Effector memory CD8-positive, alpha-beta T cell (primary cell): ENCODE measurements at regions not wholly inside any gene's neighbourhood (a gene's known extent, or its start where the extent isn't known, plus 50 kb on each side); places are given as distances from the start of the nearest gene placed in this dataset.

Source experiments
- ATAC-seq: fragments of 150-1000 bp; cut with Tn5 transposase; replicated peaks from 2 replicates; pipeline ENCODE4 v1.10.0; 2021; ENCODE audit warnings: mild to moderate bottlenecking, moderate library complexity
- DNase-seq, 3 experiments: peaks; one replicate each; pipeline ENCODE4 v3.0.0; 2021
- H3K27ac Mint-ChIP-seq, 2 donors: one replicate each; pipeline ENCODE4 v1.8.0; 2022; ENCODE audit warnings: mild to moderate bottlenecking in 2 of 2, mixed read lengths in 2 of 2, moderate library complexity in 2 of 2
- H3K27me3 Mint-ChIP-seq, 2 donors: one replicate each; pipeline ENCODE4 v1.8.0; 2022; ENCODE audit warnings: mixed read lengths in 2 of 2
- H3K36me3 Mint-ChIP-seq: one replicate; pipeline ENCODE4 v1.8.0; 2022; ENCODE audit warnings: mild to moderate bottlenecking, moderate library complexity, mixed read lengths; ENCODE audit not compliant: insufficient read depth
- H3K4me1 Mint-ChIP-seq, 2 donors: one replicate each; pipeline ENCODE4 v1.8.0; 2022; ENCODE audit warnings: low read depth in 2 of 2, mixed read lengths in 2 of 2
- H3K4me3 Mint-ChIP-seq, 2 donors: one replicate each; pipeline ENCODE4 v1.8.0; 2022; ENCODE audit warnings: mild to moderate bottlenecking in 2 of 2, mixed read lengths in 2 of 2, moderate library complexity in 2 of 2
- H3K9me3 Mint-ChIP-seq, 2 donors: one replicate each; pipeline ENCODE4 v1.8.0; 2022; ENCODE audit warnings: mixed read lengths in 2 of 2

DNA sequence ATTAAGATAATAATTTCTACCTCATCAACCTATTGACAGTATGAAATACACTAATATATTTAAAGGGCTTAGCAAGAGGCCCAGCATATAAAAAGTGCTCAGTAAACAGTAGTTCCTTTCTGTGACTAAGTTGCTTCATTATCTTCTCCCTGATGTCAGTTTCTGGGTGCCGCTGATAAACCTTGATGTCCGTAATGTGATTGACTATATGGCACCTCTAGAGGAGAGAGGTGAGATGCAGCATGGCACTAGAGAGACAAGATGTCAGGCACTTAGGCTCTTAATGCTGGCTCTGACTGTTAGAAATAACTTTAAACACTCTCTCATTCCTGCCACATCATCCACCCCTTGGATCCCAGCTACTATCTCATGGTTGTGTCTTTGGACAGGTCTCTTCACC lies 455.9 kb upstream of the KLF4 start:
- peaks cover 10 to 28% of the 10 kb centered on the region in 2 donors for H3K9me3 Mint-ChIP-seq
- H3K4me1 Mint-ChIP-seq, result no peaks in the 10 kb centered on the region
- ATAC-seq, result no peak
- no peak overlapping the region for H3K27ac Mint-ChIP-seq
- no peaks in the 10 kb centered on the region for H3K27me3 Mint-ChIP-seq
- DNase-seq, result no peak
- H3K36me3 Mint-ChIP-seq, result no peaks in the 10 kb centered on the region
- no peak overlapping the region for H3K4me3 Mint-ChIP-seq

DNA sequence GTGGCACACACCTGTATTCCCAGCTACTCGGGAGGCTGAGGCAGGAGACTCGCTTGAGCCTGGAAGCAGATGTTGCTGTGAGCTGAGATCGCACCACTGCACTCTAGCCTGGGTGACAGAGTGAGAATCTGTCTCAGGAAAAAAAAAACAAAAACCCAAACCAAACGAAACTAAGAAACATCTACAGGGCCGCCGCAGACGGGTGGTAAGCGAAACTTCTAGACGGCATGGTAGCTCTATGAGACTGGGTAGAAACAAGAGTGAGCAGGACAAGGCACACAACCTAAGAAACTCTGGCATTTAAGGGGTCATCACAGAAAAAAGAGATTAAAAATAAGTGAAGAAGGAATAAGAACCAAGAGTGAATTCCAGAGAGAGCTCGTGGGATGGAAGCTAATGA lies 454.8 kb upstream of the KLF4 start:
- DNase-seq (no peak), ATAC-seq (no peak)
- Mint-ChIP-seq H3K4me3 (no peak overlapping the region), H3K4me1 (no peaks in the 10 kb centered on the region), H3K27me3 (no peaks in the 10 kb centered on the region), H3K27ac (no peak overlapping the region), H3K9me3 (peaks cover 13 to 36% of the 10 kb centered on the region in 2 donors), H3K36me3 (no peaks in the 10 kb centered on the region)

DNA sequence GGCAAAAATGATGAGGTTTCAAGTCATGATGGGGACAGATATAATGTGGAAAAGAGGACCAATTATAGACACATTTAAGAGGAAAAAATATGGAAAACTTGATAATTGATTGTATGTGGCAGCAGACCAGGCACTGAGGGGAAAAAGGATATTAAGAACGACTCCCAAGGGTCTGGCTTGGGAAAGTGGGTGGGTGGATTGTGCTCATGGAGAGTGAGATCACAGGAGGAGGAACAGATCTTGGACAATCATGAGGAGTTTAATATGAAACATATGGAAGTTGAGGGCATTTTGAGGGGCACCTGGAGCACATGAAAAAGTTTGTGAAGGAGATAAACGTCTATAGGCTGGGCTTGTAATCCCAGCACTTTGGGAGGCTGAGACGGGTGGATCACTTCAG lies 454.3 kb upstream of the KLF4 start:
- Mint-ChIP-seq H3K27ac (no peak overlapping the region), H3K27me3 (no peaks in the 10 kb centered on the region), H3K36me3 (no peaks in the 10 kb centered on the region), H3K4me1 (no peaks in the 10 kb centered on the region), H3K4me3 (no peak overlapping the region), H3K9me3 (peaks cover 13 to 36% of the 10 kb centered on the region in 2 donors)
- ATAC-seq (no peak), DNase-seq (no peak)

DNA sequence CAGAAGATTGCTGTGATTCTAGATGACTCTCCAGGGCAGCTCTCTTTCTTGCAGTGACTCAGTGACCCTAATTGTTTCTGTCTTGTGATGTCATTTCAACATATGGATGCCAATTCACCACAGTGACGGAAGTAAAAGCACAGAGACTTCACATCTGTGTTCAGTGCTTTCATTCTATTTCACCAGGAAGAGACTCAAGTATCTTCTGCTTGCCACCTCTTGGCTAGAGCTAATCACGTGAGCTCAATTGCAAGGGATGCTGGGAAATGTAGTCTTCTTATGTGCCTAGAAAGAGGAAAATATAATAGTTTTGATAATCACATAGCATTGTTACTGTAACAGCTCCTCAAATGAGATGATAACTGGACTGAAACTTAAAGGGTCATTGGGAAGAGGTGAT lies 453.3 kb upstream of the KLF4 start:
- DNase-seq (no peak), ATAC-seq (no peak)
- Mint-ChIP-seq H3K4me1 (no peaks in the 10 kb centered on the region), H3K27me3 (no peaks in the 10 kb centered on the region), H3K36me3 (no peaks in the 10 kb centered on the region), H3K27ac (no peak overlapping the region), H3K4me3 (no peak overlapping the region), H3K9me3 (peaks cover 13 to 36% of the 10 kb centered on the region in 2 donors)

DNA sequence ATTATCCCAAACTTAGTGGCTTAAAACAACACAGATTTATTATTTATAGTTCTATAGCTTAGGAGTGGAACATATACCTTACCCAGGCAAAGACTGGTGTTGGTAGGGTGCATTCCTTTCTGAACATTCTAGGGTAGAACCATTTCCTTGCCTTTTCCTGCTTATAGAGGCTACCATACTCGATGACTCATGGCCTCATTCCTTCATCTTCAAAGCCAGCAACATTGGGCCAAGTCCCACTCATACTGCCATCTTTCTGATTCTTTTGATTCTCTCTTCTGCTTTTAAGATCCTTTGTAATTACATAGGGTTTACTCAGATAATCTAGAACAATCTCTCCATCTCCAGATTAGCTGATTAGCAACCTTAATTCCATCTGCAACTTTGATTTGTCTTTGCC lies 452.7 kb upstream of the KLF4 start:
- Mint-ChIP-seq H3K36me3 (no peaks in the 10 kb centered on the region), H3K4me3 (no peak overlapping the region), H3K4me1 (no peaks in the 10 kb centered on the region), H3K27ac (no peak overlapping the region), H3K9me3 (peaks cover 13 to 36% of the 10 kb centered on the region in 2 donors), H3K27me3 (no peaks in the 10 kb centered on the region)
- DNase-seq (no peak), ATAC-seq (no peak)

DNA sequence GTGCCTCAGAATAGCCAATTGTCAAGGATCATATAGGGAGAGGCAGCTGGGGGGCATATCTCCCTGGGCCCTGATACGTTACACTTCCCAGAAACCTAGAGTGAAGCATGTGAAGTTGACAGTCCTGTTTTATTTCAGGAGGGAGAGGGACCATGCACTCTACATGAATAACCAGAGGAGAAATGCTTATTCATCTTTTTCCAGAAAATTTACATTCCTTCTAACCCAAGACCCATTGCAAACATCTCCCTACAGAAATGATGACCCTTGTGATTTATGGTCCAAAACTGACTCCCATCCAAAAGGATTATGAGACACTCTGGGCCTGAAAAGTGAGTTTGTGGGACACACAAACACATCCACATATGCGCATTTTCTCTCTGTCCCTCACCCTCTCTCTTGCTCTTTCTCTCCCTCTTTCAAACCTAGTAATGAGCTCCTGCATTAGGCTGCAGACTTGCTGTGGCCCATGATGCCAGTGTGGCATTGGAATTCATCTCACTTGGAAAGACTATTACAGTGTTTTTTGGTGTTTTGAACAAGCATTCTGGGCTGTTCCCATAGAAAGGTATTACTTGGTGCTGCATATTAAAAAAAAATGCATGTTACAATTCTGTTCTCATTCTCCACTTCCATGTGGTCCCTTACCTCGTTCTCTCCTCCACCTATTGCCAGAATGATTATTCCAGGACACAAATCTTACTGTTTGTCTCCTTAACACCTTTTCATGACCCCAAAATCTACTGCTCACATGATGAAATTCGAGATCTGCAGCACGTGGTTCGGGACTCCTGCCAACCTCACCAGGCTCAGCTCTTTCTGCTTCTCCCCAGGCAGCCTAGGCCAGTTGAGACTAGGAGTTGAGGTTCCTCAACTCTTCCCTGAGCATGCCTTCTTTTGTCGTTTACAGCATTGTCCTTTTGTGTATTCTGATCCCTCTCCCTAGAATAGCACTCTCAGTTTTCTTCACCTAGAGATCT lies 451.3 kb upstream of the KLF4 start:
- Mint-ChIP-seq H3K4me3 (no peak overlapping the region), H3K4me1 (no peaks in the 10 kb centered on the region), H3K9me3 (peaks cover 15 to 36% of the 10 kb centered on the region in 2 donors), H3K36me3 (no peaks in the 10 kb centered on the region), H3K27ac (no peak overlapping the region), H3K27me3 (no peaks in the 10 kb centered on the region)
- ATAC-seq, result no peak
- DNase-seq, result no peak

DNA sequence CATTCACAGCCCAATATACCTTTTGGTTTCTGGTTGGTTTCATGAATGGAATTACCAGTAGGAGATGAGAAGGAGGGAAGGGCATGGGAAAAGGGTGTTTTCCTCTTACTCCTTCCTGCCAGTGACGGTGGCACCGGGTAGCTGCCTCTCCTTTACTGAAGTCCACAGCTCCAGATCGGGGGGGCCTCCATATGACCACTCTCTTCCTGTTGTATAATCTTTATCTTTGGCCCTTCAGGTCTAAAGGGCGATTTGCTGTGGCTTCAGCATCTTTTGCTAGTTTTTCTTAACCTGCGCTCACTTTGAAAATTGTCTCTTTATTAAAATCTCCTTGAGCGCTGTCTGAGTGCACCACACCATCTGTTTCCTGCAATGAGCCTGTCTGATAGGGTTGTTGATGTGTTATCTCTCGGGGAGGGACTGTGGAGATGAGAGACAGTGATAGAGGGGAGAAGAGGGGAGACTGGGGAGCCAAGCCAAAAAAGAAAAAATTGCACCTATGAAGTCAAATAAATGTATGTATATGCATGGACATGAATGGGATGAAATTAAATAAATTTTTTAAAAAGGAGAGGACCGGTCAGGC lies 449.3 kb upstream of the KLF4 start:
- Mint-ChIP-seq H3K9me3 (peaks cover 18 to 42% of the 10 kb centered on the region in 2 donors), H3K27me3 (no peaks in the 10 kb centered on the region), H3K36me3 (no peaks in the 10 kb centered on the region), H3K27ac (no peak overlapping the region), H3K4me1 (no peaks in the 10 kb centered on the region), H3K4me3 (no peak overlapping the region)
- no peak for ATAC-seq
- no peak for DNase-seq

DNA sequence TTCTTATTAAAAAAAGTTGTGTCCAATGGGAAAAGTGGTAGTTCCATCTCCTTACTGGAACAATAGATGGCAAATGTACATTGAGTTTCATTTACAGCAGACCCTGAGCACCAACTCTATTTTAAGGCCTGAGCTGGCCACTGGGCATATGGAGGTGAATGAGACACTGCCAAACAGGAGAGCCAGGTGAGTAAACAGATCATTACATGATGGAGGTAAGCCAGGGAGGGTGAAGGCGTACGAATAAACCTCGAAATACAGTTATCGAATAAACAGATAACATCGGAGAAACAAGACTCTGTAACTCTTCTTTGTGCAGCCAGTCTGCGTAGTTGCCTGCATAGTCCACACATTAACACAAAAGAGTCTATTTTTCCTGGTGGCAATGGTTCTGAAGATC lies 446.4 kb upstream of the KLF4 start:
- ATAC-seq (no peak), DNase-seq (no peak)
- Mint-ChIP-seq H3K9me3 (peaks cover 11 to 19% of the 10 kb centered on the region in 2 donors), H3K36me3 (no peaks in the 10 kb centered on the region), H3K27me3 (no peaks in the 10 kb centered on the region), H3K4me1 (no peaks in the 10 kb centered on the region), H3K27ac (no peak overlapping the region), H3K4me3 (no peak overlapping the region)

DNA sequence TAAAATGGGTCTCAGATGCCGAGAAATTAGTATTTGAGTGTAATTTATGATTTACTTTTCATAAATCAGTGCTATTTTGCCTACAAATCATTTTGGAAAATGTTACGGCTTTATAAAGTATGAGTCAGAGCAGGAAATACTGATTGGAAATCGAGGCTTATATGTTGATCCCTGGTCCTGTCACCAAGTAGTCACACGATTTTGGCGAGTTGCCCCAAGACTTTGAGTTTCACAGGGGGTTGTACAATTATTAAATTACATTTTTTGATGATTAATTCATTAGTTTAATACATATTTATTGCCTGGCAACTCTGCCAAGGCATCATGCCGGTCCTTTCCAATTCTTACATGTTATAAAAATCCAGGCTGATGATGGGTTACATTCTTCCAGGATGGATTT lies 443.9 kb upstream of the KLF4 start:
- Mint-ChIP-seq H3K9me3 (peaks cover 8 to 9% of the 10 kb centered on the region in 2 donors), H3K27me3 (no peaks in the 10 kb centered on the region), H3K4me1 (no peaks in the 10 kb centered on the region), H3K27ac (no peak overlapping the region), H3K4me3 (no peak overlapping the region), H3K36me3 (no peaks in the 10 kb centered on the region)
- DNase-seq (no peak), ATAC-seq (no peak)

DNA sequence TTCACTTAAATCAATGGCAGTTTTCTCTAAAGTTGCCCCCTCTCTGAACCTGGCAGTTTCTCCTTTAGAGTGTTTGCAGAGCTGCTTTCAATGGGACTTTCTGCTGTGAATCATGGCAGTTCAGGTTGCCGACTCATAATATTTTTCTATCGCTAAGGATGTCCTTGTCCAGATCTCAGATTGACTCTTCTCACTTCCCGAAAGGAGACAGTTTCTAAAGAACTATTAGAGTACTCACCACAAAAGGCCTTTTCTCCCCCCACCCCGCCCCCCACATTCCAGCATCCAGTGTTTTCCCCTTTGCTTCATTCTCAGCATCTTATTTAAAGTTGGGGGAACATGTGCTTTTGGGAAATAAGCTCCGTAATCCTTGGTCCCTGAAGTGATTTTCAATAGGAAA lies 443.5 kb upstream of the KLF4 start:
- DNase-seq (no peak), ATAC-seq (no peak)

DNA sequence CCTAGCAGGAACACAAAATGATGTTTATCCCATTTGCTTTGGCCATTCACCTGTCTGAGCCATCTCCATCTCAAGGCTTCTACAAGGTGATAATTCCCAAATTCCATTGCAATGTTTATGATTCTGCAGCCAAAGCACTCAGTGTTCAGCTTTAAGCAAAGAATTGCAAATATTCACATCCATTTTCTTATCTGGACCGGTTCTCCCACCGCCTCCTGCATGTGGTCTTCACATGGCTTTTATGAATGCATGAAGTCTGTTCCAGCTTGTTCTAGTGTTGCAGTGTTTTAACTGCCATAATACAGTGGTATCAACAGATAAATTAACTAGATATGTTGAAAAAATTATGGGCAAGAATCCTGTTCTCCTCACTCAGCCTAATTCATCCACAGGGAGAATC lies 443.0 kb upstream of the KLF4 start:
- Mint-ChIP-seq H3K36me3 (no peaks in the 10 kb centered on the region), H3K9me3 (peaks cover 8 to 13% of the 10 kb centered on the region in 2 donors), H3K4me1 (no peaks in the 10 kb centered on the region), H3K27ac (no peak overlapping the region), H3K4me3 (no peak overlapping the region), H3K27me3 (no peaks in the 10 kb centered on the region)
- no peak for DNase-seq
- no peak for ATAC-seq

More for the DNA sequence above, 443.5 kb upstream of the KLF4 start:
- Mint-ChIP-seq H3K4me3 (no peak overlapping the region), H3K27me3 (no peaks in the 10 kb centered on the region), H3K36me3 (no peaks in the 10 kb centered on the region), H3K27ac (no peak overlapping the region), H3K4me1 (no peaks in the 10 kb centered on the region), H3K9me3 (peaks cover 8 to 13% of the 10 kb centered on the region in 2 donors)

DNA sequence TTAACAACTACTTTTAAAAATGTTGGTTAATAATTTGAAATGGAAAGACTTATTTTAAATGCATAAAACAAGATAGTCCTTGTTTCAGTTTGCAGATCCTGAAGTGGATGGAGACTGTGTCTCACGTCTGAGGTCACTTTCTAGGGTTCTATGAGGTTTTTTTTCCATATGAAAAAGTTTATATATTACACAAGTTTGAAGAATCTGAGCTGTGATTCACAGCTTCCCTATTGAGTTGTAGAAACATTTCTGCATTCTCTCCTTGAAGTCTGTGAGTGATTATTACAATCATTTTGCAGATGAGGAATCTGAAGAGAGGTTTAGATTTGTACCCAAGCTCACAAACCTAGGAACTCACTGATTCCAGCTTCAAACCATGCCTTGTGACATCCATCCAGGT lies 442.5 kb upstream of the KLF4 start:
- Mint-ChIP-seq H3K36me3 (no peaks in the 10 kb centered on the region), H3K4me1 (no peaks in the 10 kb centered on the region), H3K27ac (no peak overlapping the region), H3K27me3 (no peaks in the 10 kb centered on the region), H3K4me3 (no peak overlapping the region), H3K9me3 (peaks cover 8 to 13% of the 10 kb centered on the region in 2 donors)
- DNase-seq (no peak), ATAC-seq (no peak)

DNA sequence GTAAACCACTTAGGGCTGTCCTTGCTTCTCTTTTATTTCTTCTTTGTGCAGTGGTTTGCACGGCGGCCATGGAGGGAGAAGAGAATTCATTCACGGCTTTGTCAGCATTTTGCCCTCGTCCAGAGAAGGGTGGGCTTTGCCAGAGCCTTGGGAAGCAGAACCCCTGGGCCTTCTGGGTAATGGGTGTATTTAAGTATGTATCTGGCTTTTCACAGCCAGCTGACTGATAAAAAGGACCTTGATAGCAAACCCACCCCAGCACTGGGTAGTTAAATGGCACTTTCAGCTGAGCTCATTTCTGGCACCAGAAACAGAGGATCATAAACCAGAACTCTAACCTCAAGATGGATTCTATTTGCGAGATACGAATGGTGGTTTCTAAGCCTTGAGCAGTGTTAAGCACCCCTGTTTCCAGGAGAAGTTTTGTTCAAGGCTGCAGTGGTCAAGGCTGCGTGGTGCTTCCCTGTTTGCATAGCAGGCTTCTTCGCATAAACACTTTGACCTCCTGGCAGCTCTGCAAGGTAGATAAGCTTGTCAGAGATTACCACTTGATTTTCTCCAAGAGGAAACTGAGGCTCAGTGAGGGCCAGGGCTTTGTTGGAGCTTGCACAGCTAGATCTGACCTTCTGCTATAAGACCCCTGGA lies 441.6 kb upstream of the KLF4 start:
- DNase-seq (no peak), ATAC-seq (no peak)
- H3K36me3 Mint-ChIP-seq, result no peaks in the 10 kb centered on the region
- H3K27ac Mint-ChIP-seq, result no peak overlapping the region
- H3K4me1 Mint-ChIP-seq, result no peaks in the 10 kb centered on the region
- H3K4me3 Mint-ChIP-seq, result no peak overlapping the region
- H3K27me3 Mint-ChIP-seq, result no peaks in the 10 kb centered on the region
- peaks cover 8 to 13% of the 10 kb centered on the region in 2 donors for H3K9me3 Mint-ChIP-seq

DNA sequence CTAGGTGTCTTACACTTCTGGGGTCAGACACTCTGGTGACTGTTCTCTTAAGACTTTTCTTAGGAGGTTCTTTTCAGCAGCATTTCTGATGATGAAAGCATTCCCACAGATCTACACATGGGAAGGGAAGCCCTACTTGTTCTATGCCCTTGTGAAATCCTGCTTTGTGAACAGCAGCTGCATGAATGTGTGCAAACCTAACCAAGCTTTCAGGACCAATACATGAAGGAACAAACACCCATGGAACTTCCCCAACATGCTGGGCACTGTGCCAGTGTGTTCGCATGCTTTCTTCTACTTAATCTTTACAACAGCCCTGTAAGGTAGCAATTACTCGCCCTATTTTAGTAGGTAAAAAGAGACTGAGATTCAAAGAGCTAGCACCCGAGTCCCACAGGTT lies 439.9 kb upstream of the KLF4 start:
- peaks cover 0 to 6% of the 10 kb centered on the region in 2 donors for H3K9me3 Mint-ChIP-seq
- ATAC-seq (no peak), DNase-seq (no peak)
- no peak overlapping the region for H3K4me3 Mint-ChIP-seq
- H3K4me1 Mint-ChIP-seq, result no peaks in the 10 kb centered on the region
- no peaks in the 10 kb centered on the region for H3K27me3 Mint-ChIP-seq
- no peak overlapping the region for H3K27ac Mint-ChIP-seq
- H3K36me3 Mint-ChIP-seq, result no peaks in the 10 kb centered on the region
